Left ventricle myocardium inferior (tissue), 1 donor: ENCODE measurements at regions not wholly inside any gene's neighbourhood (a gene's known extent, or its start where the extent isn't known, plus 50 kb on each side); places are given as distances from the start of the nearest gene placed in this dataset.
"Not testable (repeated sequence)": the region's sequence is repeated elsewhere in the genome, so short reads cannot be mapped to it uniquely, and the experiment has no call there.

Source experiments
- DNase-seq: peaks from one replicate; pipeline ENCODE4 v3.0.0-alpha.2; 2020
- H3K27ac ChIP-seq: fragments of 200-600 bp; replicated peaks from 2 replicates; pipeline ENCODE4 v1.8.0; 2021
- H3K27me3 ChIP-seq: fragments of 200-600 bp; 2 replicates; pipeline ENCODE4 v1.8.0; 2021; ENCODE audit warnings: low read depth
- H3K36me3 ChIP-seq: fragments of 200-600 bp; 2 replicates; pipeline ENCODE4 v1.8.0; 2021
- H3K4me1 ChIP-seq: fragments of 200-600 bp; 2 replicates; pipeline ENCODE4 v1.8.0; 2021
- H3K4me3 ChIP-seq: fragments of 200-600 bp; 2 replicates; pipeline ENCODE4 v1.8.0; 2021; ENCODE audit warnings: mild to moderate bottlenecking, moderate library complexity
- H3K9me3 ChIP-seq: fragments of 200-600 bp; replicated peaks from 2 replicates; pipeline ENCODE4 v1.8.0; 2021
- intact Hi-C: fragments of 100-400 bp; cut with micrococcal nuclease; formaldehyde crosslinking; loops from one replicate; pipeline ENCODE4 v1.11.0; 2022
- TF ChIP-seq, protein P1 (sequence below): fragments of 200-600 bp; IDR thresholded peaks from 2 replicates; pipeline ENCODE4 v1.8.0; 2021; ENCODE audit warnings: antibody characterized with exemption, mild to moderate bottlenecking, borderline replicate concordance
- donor health status: DM: no; HTN: yes; CAD: no; lungs with severe emphysema.

DNA sequence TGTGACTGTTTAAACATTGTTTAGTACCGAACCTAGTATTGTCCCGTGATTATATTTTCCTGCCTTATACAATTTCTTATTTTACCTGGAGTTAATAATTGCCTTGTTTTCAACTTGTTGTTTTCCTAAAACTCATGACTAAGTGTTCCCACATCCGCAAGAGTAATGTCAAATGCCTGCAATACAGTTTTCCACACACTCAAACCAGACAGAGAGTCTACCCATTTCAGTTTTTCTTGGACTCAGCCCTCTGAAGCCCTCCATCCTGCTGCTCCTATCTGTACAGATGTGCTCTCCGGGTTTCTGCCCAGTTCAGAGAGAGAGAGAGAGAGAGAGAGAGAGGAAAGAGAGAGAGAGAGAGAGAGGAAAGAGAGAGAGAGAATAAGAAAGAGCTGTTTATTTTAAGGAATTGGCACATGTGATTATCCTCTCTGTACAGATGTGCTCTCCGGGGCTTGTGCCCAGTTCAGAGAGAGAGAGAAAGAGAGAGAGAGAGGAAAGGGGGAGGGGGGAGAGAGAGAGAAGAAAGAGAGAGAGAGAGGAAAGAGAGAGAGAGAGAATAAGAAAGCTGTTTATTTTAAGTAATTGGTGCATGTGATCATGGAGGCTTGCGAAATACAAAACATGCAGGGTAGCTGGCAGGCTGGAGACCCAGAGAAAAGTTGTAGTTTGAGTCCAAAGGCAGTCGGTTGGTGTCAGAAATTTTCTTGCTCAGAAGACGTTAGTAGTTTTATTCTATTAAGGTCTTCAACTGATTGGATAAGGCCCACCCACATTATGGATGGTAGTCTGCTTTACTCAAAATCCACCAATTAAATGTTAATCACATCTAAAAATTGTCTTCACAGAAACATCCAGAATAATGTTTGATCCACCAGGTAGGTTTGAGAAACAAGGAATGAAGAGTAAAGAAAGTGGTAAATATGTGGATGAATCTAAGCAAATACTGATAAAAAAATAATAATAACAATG lies 104.1 kb upstream of the GOLGA8J start:
- DNase-seq, result no peak
- Histone ChIP-seq H3K4me1 (no peaks in the 10 kb centered on the region), H3K27me3 (peaks cover 10% of the 10 kb centered on the region), H3K4me3 (no peak overlapping the region), H3K9me3 (no peaks in the 10 kb centered on the region), H3K36me3 (no peaks in the 10 kb centered on the region), H3K27ac (no peak overlapping the region)
- intact Hi-C loops, result no loop called here
- TF ChIP-seq, protein P1, sequence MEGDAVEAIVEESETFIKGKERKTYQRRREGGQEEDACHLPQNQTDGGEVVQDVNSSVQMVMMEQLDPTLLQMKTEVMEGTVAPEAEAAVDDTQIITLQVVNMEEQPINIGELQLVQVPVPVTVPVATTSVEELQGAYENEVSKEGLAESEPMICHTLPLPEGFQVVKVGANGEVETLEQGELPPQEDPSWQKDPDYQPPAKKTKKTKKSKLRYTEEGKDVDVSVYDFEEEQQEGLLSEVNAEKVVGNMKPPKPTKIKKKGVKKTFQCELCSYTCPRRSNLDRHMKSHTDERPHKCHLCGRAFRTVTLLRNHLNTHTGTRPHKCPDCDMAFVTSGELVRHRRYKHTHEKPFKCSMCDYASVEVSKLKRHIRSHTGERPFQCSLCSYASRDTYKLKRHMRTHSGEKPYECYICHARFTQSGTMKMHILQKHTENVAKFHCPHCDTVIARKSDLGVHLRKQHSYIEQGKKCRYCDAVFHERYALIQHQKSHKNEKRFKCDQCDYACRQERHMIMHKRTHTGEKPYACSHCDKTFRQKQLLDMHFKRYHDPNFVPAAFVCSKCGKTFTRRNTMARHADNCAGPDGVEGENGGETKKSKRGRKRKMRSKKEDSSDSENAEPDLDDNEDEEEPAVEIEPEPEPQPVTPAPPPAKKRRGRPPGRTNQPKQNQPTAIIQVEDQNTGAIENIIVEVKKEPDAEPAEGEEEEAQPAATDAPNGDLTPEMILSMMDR, result no peak

DNA sequence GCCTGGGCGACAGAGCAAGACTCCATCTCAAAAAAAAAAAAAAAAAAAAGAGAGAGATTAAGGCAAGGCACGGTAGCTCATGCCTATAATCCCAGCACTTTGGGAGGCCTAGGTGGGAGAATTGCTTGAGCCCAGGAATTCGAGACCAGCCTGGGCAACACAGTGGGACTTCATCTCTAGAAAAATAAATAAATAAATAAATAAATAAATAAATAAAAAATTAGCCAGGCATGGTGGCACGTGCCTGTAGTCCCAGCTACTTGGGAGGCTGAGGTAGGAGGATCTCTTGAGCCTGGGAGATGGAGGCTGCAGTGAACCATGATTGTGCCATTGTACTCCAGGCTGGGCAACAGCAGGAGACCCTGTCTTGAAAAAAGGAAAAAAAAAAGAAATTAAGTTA lies 108.7 kb upstream of the GOLGA8J start:
- DNase-seq, H3K27ac ChIP-seq, H3K9me3 ChIP-seq, H3K4me3 ChIP-seq, H3K36me3 ChIP-seq, H3K4me1 ChIP-seq, intact Hi-C loops: not testable (repeated sequence)
- H3K27me3 ChIP-seq, result peaks cover 33% of the 10 kb centered on the region

GRCh38 chr15:29972051-29972450 lies 110.7 kb upstream of the GOLGA8J start:
- intact Hi-C loops, result no loop called here
- Histone ChIP-seq H3K9me3 (peaks cover 8% of the 10 kb centered on the region), H3K27me3 (peaks cover 51% of the 10 kb centered on the region), H3K27ac (no peak overlapping the region), H3K36me3 (no peaks in the 10 kb centered on the region), H3K4me1 (peaks cover 4% of the 10 kb centered on the region), H3K4me3 (no peak overlapping the region)
- DNase-seq, result no peak
- TF ChIP-seq, protein P1, result no peak

GRCh38 chr15:29970402-29970695 lies 112.4 kb upstream of the GOLGA8J start:
- Histone ChIP-seq H3K9me3 (peaks cover 8% of the 10 kb centered on the region), H3K27ac (no peak overlapping the region), H3K4me3 (no peak overlapping the region), H3K4me1 (peaks cover 4% of the 10 kb centered on the region), H3K36me3 (no peaks in the 10 kb centered on the region), H3K27me3 (peaks cover 62% of the 10 kb centered on the region)
- DNase-seq, result no peak
- intact Hi-C loops, result no loop called here
- TF ChIP-seq, protein P1, result no peak

DNA sequence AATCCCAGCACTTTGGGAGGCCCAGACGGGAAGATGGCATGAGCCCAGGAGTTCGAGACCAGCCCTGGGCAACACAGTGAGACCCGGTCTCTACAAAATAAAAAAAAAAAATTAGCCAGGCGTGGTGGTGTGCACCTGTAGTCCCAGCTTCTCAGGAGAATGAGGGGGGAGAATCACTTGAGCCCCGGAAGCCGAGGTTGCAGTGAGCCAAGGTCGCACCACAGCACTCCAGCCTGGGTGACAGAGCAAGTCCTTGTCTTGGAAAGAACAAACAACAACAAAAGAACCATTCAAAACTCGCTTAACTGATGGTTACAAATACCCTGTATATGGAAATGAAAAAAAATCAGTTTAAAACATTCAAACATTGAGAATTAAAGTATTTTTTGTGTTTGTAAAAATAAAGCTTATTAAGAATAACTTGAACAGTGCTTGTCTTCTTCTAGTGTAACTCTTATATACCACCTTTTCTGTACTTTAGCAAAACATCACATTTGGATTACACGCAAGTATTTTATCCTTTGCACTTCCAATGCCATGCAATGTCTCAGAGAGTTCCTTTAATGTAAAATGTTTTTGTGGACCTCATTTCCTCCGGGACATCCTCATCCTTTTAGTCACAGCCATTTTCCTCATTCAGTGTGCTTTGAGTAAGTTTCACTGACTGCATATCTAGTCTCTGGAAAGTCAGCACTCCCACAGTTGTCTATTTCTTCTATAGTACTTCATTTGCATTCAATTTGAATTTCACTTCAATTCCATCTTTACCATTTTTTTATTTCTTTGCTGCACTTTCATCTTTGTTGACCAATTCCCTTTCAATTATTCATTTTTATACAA lies 113.0 kb upstream of the GOLGA8J start:
- Histone ChIP-seq H3K4me1 (peaks cover 4% of the 10 kb centered on the region), H3K27me3 (peaks cover 62% of the 10 kb centered on the region), H3K27ac (no peak overlapping the region), H3K36me3 (no peaks in the 10 kb centered on the region), H3K4me3 (no peak overlapping the region), H3K9me3 (peaks cover 8% of the 10 kb centered on the region)
- DNase-seq, result no peak
- intact Hi-C loops, result no loop called here
- TF ChIP-seq, protein P1, result no peak
